Colonic mucosa (tissue), 4 donors: ENCODE measurements at regions not wholly inside any gene's neighbourhood (a gene's known extent, or its start where the extent isn't known, plus 50 kb on each side); places are given as distances from the start of the nearest gene placed in this dataset.

Experiments used
- DNase-seq: peaks from one replicate; pipeline ENCODE4 v3.0.0-alpha.2; 2020
- H3K27ac ChIP-seq: fragments of 200-600 bp; one replicate; pipeline ENCODE4 v1.8.0; 2021
- H3K27me3 ChIP-seq: fragments of 200-600 bp; one replicate; pipeline ENCODE4 v1.8.0; 2021
- H3K36me3 ChIP-seq: fragments of 200-600 bp; one replicate; pipeline ENCODE4 v1.8.0; 2021
- H3K4me1 ChIP-seq: fragments of 200-600 bp; one replicate; pipeline ENCODE4 v1.8.0; 2021; ENCODE audit warnings: mild to moderate bottlenecking
- H3K4me3 ChIP-seq: fragments of 200-600 bp; one replicate; pipeline ENCODE4 v1.8.0; 2021
- H3K9ac ChIP-seq, 2 donors: one replicate each; pipeline ENCODE4 v1.7.0; 2013; ENCODE audit warnings: control low read depth in 2 of 2, low read depth in 2 of 2, low read length in 2 of 2
- H3K9me3 ChIP-seq: fragments of 200-600 bp; one replicate; pipeline ENCODE4 v1.8.0; 2021
- intact Hi-C: fragments of 100-400 bp; cut with DNase I; formaldehyde crosslinking; loops from one replicate; pipeline ENCODE4 v1.14.1; 2022
- TF ChIP-seq, protein P1 (sequence below): fragments of 200-600 bp; IDR thresholded peaks from one replicate; pipeline ENCODE4 v1.8.0; 2022; ENCODE audit warnings: antibody characterized with exemption, mild to moderate bottlenecking
- donor health status: healthy.
- donor health status: DM: no; HTN: no; CAD: no.
- donor health status: DM: no; HTN: no; CAD: no.

DNA sequence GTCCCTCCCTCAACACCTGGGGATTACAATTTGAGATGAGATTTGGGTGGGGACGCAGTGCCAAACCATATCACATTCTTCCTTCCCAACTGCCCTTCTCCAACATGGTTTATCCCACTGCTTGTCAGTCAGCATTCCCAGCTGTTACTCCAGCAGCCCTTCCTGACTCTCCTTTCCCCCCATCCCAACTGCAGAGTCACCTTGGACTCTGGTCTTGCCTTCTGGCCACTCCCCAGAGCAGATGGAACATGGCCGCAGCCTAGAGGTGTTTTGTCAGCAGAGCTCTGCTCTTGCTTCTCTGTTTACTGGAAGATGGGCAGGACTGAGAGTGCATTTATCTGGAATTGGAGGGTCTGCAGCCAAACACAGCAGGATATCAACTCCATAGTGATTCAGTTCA, 51.2 kb upstream of the MEX3C start:
- intact Hi-C loops, result no loop called here
- Histone ChIP-seq H3K27me3 (no peaks in the 10 kb centered on the region), H3K4me3 (no peak overlapping the region), H3K9me3 (no peaks in the 10 kb centered on the region), H3K4me1 (no peaks in the 10 kb centered on the region), H3K9ac (no peak overlapping the region), H3K27ac (no peak overlapping the region), H3K36me3 (no peaks in the 10 kb centered on the region)
- TF ChIP-seq, protein P1, sequence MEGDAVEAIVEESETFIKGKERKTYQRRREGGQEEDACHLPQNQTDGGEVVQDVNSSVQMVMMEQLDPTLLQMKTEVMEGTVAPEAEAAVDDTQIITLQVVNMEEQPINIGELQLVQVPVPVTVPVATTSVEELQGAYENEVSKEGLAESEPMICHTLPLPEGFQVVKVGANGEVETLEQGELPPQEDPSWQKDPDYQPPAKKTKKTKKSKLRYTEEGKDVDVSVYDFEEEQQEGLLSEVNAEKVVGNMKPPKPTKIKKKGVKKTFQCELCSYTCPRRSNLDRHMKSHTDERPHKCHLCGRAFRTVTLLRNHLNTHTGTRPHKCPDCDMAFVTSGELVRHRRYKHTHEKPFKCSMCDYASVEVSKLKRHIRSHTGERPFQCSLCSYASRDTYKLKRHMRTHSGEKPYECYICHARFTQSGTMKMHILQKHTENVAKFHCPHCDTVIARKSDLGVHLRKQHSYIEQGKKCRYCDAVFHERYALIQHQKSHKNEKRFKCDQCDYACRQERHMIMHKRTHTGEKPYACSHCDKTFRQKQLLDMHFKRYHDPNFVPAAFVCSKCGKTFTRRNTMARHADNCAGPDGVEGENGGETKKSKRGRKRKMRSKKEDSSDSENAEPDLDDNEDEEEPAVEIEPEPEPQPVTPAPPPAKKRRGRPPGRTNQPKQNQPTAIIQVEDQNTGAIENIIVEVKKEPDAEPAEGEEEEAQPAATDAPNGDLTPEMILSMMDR, result no peak
- no peak for DNase-seq

DNA sequence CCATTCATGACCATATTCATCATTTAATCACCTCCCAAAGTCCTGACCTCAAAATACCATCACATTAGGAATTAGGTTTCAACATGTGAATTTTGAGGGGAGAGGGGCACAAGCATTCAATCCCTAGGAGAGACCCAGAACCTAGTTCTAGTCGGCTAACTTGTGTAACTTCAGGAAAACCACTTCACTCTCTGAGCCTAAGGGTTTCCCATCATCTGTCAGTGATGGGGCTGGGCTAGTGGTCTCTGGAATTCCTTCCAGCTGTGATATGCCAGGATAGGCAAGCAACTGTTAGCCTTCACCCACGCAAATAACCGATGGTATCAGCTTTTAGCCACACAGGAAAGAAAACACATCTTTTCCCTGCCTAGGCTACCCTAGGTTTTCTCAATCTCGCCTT, 52.5 kb upstream of the MEX3C start:
- no peak for DNase-seq
- no peaks in the 10 kb centered on the region for H3K9me3 ChIP-seq
- no peaks in the 10 kb centered on the region for H3K4me1 ChIP-seq
- TF ChIP-seq, protein P1, result no peak
- no peak overlapping the region for H3K27ac ChIP-seq
- H3K36me3 ChIP-seq, result no peaks in the 10 kb centered on the region
- no peak overlapping the region for H3K4me3 ChIP-seq
- no peaks in the 10 kb centered on the region for H3K27me3 ChIP-seq
- intact Hi-C loops, result no loop called here
- H3K9ac ChIP-seq, result no peak overlapping the region

DNA sequence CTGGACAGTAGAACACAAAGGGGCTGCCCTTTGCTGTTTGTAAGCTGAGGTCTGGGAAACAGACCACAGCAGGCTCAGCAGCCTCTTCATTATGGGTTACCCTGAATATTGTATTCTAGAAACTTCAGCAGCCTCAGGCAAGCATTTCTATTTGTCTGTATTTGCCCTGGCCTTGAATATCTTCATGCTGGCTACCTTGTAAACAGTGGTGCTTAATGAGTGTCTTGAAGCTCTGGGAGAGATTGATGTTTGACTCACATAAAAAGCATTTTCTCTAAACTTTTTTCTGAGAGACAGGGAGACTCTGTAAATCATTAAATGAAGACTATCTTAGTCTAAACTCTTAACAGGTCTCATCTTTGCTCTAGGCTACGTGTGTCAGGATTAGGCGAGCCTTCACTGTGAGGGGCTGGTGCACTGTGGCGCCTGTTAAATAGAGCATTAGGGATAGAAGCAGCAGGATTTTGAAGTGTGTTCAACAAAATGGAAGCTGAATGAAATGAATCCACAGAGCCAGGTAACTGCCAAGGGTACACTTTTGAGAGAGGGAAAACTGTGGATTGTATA, 53.1 kb upstream of the MEX3C start:
- Histone ChIP-seq H3K4me3 (no peak overlapping the region), H3K36me3 (no peaks in the 10 kb centered on the region), H3K9ac (no peak overlapping the region), H3K4me1 (no peaks in the 10 kb centered on the region), H3K9me3 (no peaks in the 10 kb centered on the region), H3K27me3 (no peaks in the 10 kb centered on the region), H3K27ac (no peak overlapping the region)
- TF ChIP-seq, protein P1, result no peak
- DNase-seq, result no peak
- intact Hi-C loops, result no loop called here

DNA sequence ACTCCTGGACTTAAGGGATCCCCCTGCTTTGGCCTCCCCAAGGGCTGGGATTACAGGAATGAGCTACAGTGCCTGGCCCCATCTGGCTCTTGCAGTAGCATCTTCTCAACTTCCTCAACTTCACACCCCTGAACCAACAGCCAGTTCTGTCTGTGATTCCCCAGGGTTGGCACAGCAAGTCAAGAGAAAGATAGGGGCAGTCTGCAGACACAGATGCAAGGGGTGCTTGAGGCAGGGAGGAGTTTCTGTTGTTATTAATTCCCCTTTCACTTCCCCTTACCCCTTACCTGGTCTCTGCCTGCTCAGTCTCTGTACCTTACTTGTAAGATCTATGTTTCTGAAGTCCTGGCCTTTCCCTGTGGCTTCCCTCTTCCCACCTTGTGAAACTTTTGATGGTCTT, 54.1 kb upstream of the MEX3C start:
- H3K4me1 ChIP-seq, result no peaks in the 10 kb centered on the region
- no peaks in the 10 kb centered on the region for H3K9me3 ChIP-seq
- H3K27ac ChIP-seq, result no peak overlapping the region
- H3K9ac ChIP-seq, result no peak overlapping the region
- H3K36me3 ChIP-seq, result no peaks in the 10 kb centered on the region
- no peaks in the 10 kb centered on the region for H3K27me3 ChIP-seq
- DNase-seq, result no peak
- TF ChIP-seq, protein P1, result no peak
- no peak overlapping the region for H3K4me3 ChIP-seq
- intact Hi-C loops, result no loop called here

DNA sequence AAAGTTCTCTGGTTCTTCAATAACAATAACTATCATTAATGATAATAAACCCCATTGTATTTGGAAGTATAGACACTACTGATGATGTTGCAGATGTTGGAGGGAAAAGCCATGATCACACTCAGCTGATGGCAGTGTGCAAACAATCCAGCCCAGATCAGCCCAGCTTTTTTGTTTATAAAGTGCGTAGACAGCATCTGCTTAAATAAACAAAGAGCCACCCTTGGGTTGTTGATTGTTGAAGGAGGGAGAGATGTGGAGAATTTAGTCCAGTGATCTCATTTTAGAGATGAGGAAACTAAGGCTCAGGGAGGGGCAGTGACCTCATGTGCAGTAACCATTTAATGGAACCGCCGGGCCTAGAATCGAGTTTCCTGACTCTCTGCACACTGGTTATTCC, 56.0 kb upstream of the MEX3C start:
- no peaks in the 10 kb centered on the region for H3K36me3 ChIP-seq
- DNase-seq, result no peak
- H3K27ac ChIP-seq, result no peak overlapping the region
- no peaks in the 10 kb centered on the region for H3K27me3 ChIP-seq
- H3K4me1 ChIP-seq, result no peaks in the 10 kb centered on the region
- no peaks in the 10 kb centered on the region for H3K9me3 ChIP-seq
- intact Hi-C loops, result no loop called here
- H3K9ac ChIP-seq, result no peak overlapping the region
- no peak overlapping the region for H3K4me3 ChIP-seq
- TF ChIP-seq, protein P1, result no peak
